Epithelial cell of proximal tubule (primary cell): ENCODE measurements at regions not wholly inside any gene's neighbourhood (a gene's known extent, or its start where the extent isn't known, plus 50 kb on each side); places are given as distances from the start of the nearest gene placed in this dataset.

ENCODE experiments used
- DNase-seq: peaks from one replicate; pipeline ENCODE4 v3.0.0-alpha.2; 2011; ENCODE audit warnings: low read depth
- H3K4me3 ChIP-seq: 2 replicates; pipeline ENCODE4 v1.5.1; 2011; ENCODE audit warnings: low read depth, mild to moderate bottlenecking, low read length
- CTCF ChIP-seq: conservative IDR thresholded peaks from 2 replicates; pipeline ENCODE4 v1.5.1; 2012; ENCODE audit warnings: low read depth, mild to moderate bottlenecking, low read length

DNA sequence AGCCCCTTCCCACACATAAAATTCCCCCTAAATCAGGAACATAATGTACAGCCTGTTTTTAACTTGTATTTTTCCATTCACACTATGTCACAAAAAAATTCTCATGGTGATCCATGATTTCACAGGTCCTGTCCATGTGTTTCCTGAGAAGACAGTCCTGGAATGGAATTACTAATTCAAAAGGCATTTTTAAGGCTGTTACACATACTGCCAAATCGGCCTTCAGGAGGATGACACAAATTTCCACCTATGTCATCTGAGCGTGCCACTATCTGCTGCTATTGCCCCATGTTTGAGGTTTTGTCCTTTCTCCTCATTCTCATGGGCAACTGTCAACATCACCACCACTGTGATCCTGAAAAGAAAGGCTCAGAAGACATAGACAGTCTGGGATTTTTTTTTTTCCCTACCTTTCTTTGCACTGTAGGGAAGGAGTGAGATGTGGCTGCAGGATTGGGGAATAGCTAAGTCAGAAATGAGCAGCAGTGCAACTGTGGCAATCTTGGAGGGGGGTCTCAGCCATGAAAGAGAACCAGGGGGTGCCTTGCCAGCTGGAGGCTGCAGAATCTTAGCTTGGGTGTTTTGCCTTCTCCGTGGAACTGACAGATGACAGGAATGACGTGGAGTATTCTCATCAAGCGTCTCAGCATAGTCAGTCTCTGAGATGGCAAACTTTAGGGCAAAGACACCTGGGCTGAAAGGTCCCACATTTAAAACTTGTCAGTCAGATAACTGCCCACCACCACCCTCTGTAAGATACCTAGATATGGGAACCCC lies 73.4 kb downstream of the MARCHF4 start:
- no peak overlapping the region for H3K4me3 ChIP-seq
- DNase-seq = peak; percentile 20
- no peak for TF ChIP-seq CTCF

- no peak for TF ChIP-seq CTCF
- no peak for DNase-seq
- no peak overlapping the region for H3K4me3 ChIP-seq
Measured at GRCh38 chr2:216296856-216297255, 75.4 kb downstream of the MARCHF4 start.

DNA sequence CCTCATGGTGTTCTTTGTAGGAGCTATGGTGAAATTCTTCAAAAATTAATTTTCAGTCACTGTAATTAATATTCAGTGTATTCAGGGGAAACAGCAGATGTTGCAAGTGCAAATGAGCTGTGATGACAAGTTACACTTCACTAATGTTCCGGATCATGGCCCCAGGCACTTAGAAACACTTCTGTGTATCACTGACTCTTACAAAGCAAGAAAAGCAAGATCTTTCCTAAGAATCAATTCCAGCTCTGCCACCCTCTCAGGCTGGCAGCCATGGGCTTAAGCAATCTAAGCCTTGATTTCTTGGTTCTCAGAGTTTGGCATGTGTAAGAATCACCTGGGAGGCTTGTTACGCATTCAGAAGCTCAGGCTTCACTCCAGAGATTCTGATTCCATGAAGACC lies 78.0 kb downstream of the MARCHF4 start:
- peak; percentile 64 for DNase-seq

DNA sequence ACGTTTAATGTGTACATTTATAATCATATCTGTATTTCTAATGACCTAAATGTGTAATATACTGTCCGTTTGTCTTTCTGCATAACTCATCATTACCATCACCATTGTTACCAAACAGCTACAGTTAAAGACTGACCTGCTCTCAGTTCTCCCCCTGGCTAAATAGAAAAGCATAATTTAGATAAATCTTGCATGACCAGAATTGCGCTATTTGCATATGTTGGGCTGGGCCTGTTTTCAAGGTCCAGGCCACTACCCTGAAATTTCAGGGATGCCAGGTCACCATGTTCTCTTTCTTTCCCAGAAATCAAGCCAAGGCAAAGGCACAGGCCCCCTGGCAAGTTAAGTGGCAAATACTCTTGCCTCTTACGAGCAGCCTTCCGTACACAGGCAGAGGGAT lies 78.4 kb downstream of the MARCHF4 start:
- no peak for DNase-seq
- TF ChIP-seq CTCF = no peak
- no peak overlapping the region for H3K4me3 ChIP-seq

More for the DNA sequence above, 78.0 kb downstream of the MARCHF4 start:
- H3K4me3 ChIP-seq = no peak overlapping the region
- TF ChIP-seq CTCF = no peak

- no peak overlapping the region for H3K4me3 ChIP-seq
- no peak for TF ChIP-seq CTCF
- DNase-seq = no peak
Measured at GRCh38 chr2:216292886-216293301, 79.4 kb downstream of the MARCHF4 start.

GRCh38 chr2:216292475-216292874 lies 79.8 kb downstream of the MARCHF4 start:
- no peak overlapping the region for H3K4me3 ChIP-seq
- DNase-seq = no peak
- no peak for TF ChIP-seq CTCF

- no peak overlapping the region for H3K4me3 ChIP-seq
- TF ChIP-seq CTCF = no peak
- no peak for DNase-seq
Measured at GRCh38 chr2:216289470-216289869, 82.8 kb downstream of the MARCHF4 start.
